Prostate gland (tissue), 2 donors: ENCODE measurements at regions not wholly inside any gene's neighbourhood (a gene's known extent, or its start where the extent isn't known, plus 50 kb on each side); places are given as distances from the start of the nearest gene placed in this dataset.

Experiments used
- DNase-seq: peaks from one replicate; pipeline ENCODE4 v3.0.0-alpha.2; 2019; ENCODE audit warnings: low spot score
- H3K27ac ChIP-seq, 2 donors: fragments of 200-600 bp; sonication (generic); 2 replicates each; pipeline ENCODE4 v1.5.1; 2017 to 2019
- H3K27me3 ChIP-seq: fragments of 200-600 bp; sonication (generic); replicated peaks from 2 replicates; pipeline ENCODE4 v1.5.1; 2019; ENCODE audit not compliant: insufficient read depth
- H3K36me3 ChIP-seq, 2 donors: fragments of 200-600 bp; sonication (generic); 1 replicate in 1 of 2; 2 replicates in 1 of 2; pipeline versions ENCODE4 v1.5.1 to v1.8.1; 2017 to 2019
- H3K4me1 ChIP-seq: fragments of 200-600 bp; sonication (generic); replicated peaks from 2 replicates; pipeline ENCODE4 v1.5.1; 2019
- H3K4me3 ChIP-seq, 2 donors: fragments of 200-600 bp; sonication (generic); 2 replicates each; pipeline ENCODE4 v1.5.1; 2017 to 2019
- H3K9me3 ChIP-seq: fragments of 200-600 bp; sonication (generic); 2 replicates; pipeline ENCODE4 v1.5.1; 2017
- POLR2A ChIP-seq: fragments of 450-650 bp; IDR thresholded peaks from one replicate; pipeline ENCODE4 v1.6.1; 2016; ENCODE audit warnings: antibody characterized with exemption, mild to moderate bottlenecking
- POLR2AphosphoS5 ChIP-seq: sonication (generic); formaldehyde crosslinking; IDR thresholded peaks from one replicate; pipeline ENCODE4 v1.6.1; 2017; ENCODE audit warnings: antibody characterized with exemption
- WGBS: methylation state at CpG from one replicate; pipeline ENCODE4 v1.1.5; 2018; 5-methylcytosine and 5-hydroxymethylcytosine counted together
- intact Hi-C: fragments of 100-400 bp; cut with DNase I; formaldehyde crosslinking; loops from one replicate; pipeline ENCODE4 v1.14.2; 2022
- small RNA-seq, 2 donors: library from RNA; depleted of rRNA; stranded (forward); fragments of <200 nt; gene quantifications; one replicate each; pipeline ENCODE3, GENCODE V24; 2016
- TF ChIP-seq, protein P1 (sequence below), 4 experiments: fragments of 200-600 bp in 2 of 4; fragments of 450-650 bp in 2 of 4; sonication (generic) in 2 of 4; IDR thresholded peaks; 1 replicate in 3 of 4; 2 replicates in 1 of 4; pipeline ENCODE4 v1.5.1; 2016 to 2019; ENCODE audit warnings: antibody characterized with exemption in 4 of 4, mild to moderate bottlenecking in 2 of 4, moderate library complexity in 2 of 4

DNA sequence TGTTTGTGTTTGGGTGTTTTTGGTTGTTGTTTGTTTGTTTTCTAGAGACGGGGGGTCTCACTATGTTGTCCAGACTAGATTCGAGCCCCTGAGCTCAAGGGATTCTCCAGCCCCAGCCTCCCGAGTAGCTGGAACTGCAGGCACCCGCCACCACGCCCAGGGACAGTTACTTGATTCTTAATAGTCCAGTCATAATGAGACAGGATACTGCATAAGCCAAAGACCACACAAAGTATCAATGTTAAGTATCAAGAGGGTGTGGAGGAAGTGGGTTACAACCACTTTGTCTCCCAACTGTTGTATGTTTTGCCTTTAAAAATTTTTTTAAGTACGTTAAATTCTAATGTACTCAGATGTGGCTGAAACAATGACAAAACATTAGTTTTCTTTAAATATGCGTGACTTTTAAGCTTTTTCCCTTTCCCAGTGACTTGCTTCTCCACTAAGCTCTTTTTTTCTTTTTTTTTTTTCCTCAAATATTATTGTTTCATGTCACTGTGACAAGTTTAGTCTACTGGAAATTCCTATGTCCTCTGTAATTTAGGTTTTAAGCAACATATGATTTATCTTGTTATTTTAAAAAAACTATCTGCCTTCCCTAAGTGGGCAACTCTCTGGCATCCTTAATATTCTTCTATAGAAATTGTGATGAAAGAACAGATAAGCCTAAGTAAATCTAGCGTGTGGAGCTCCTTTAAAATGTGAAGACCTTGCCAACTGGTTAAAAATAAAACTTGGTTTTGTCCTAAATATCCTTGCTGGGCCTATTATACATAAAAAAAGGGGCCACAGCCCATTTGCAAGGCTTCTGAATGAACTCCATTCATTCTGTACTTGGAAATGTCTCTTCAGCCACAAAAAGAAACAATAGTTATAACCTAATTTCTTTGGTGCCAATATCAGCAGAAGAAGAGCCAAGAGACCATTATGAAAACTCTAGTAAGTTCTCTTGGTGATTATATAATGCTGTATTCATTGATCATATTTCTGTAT is 56.2 kb upstream of the DPH5 start:
- WGBS = 84% methylated on average over 8 of the region's 8 CpGs
- H3K27me3 ChIP-seq = no peaks in the 10 kb centered on the region
- H3K36me3 ChIP-seq = no peaks in the 10 kb centered on the region
- no peaks in the 10 kb centered on the region for H3K4me1 ChIP-seq
- no peak for DNase-seq
- H3K27ac ChIP-seq = no peak overlapping the region
- no peaks in the 10 kb centered on the region for H3K9me3 ChIP-seq
- intact Hi-C loops = no loop called here
- no peak overlapping the region for H3K4me3 ChIP-seq
- TF ChIP-seq, protein P1, sequence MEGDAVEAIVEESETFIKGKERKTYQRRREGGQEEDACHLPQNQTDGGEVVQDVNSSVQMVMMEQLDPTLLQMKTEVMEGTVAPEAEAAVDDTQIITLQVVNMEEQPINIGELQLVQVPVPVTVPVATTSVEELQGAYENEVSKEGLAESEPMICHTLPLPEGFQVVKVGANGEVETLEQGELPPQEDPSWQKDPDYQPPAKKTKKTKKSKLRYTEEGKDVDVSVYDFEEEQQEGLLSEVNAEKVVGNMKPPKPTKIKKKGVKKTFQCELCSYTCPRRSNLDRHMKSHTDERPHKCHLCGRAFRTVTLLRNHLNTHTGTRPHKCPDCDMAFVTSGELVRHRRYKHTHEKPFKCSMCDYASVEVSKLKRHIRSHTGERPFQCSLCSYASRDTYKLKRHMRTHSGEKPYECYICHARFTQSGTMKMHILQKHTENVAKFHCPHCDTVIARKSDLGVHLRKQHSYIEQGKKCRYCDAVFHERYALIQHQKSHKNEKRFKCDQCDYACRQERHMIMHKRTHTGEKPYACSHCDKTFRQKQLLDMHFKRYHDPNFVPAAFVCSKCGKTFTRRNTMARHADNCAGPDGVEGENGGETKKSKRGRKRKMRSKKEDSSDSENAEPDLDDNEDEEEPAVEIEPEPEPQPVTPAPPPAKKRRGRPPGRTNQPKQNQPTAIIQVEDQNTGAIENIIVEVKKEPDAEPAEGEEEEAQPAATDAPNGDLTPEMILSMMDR (IDR thresholded peaks at IDR 0.05) = no peak
- TF ChIP-seq POLR2A (no peak), POLR2AphosphoS5 (no peak)

DNA sequence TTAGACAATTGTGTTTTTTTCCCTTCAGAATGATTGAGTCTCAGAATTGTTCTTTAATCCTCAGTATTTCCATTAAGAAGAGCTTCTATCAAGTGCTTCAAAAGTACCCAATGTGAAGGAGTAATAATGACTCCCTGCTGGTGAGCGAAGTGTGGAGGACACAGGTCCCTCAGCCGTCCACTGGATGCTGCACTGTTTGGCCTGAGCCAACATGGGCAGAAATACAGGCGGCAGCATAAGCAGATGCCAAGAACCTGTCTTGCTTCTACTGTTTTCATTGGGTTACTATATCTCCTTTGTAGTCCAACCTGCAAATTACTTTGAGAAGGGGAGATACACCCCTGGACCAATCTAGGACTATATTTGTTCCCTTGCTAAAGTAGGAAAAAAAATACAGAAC is 55.3 kb upstream of the DPH5 start:
- Histone ChIP-seq H3K4me3 (no peak overlapping the region), H3K27me3 (no peaks in the 10 kb centered on the region), H3K36me3 (no peaks in the 10 kb centered on the region), H3K4me1 (no peaks in the 10 kb centered on the region), H3K27ac (no peak overlapping the region), H3K9me3 (no peaks in the 10 kb centered on the region)
- no peak for DNase-seq
- intact Hi-C loops = no loop called here
- 96% methylated on average over 3 of the region's 3 CpGs for WGBS
- TF ChIP-seq, protein P1 (IDR thresholded peaks at IDR 0.05) = no peak
- TF ChIP-seq POLR2AphosphoS5 (no peak), POLR2A (no peak)

DNA sequence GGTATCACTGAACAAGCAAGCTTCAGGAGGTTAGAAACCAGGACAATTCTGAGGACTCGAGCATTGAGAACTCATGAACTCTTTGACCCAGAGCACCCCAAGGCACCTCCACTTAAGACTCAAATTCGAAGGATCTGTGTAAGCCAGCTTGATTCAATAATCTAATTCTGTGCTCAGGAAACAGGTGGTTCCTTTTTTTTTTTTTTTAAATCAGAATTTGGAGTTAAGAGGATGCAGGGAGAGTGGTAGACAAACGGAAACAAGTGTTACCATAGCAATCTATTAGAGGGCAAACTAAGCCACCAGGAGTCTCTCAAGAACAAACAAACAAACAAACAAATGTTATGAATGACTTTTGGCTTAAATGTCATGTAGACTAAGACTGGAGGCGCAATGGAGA is 53.8 kb upstream of the DPH5 start:
- H3K27ac ChIP-seq = no peak overlapping the region

DNA sequence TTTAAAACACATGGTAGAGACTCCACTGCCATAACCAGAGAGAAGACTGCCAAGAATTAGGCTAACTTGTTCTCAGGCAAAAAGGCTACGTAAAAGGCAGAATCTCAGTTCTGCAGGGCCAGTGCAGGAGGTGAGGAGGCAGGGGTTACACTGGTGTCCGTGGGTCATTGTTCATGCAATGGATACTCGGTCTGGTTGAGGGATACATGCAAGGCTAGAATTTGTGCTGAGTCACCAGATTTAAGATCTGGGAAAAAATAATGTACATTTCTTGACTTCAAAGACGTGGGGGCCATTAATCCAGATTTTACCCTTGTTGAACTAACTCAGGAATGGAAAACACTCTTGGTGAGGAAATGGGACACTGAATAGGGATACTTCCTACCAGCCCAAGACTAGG is 52.3 kb upstream of the DPH5 start:
- intact Hi-C loops = no loop called here
- Histone ChIP-seq H3K36me3 (no peaks in the 10 kb centered on the region), H3K4me3 (no peak overlapping the region), H3K27ac (no peak overlapping the region), H3K9me3 (no peaks in the 10 kb centered on the region), H3K4me1 (no peaks in the 10 kb centered on the region), H3K27me3 (no peaks in the 10 kb centered on the region)
- no peak for DNase-seq
- WGBS = 95% methylated on average over 4 of the region's 4 CpGs
- TF ChIP-seq POLR2AphosphoS5 (no peak), POLR2A (no peak)
- TF ChIP-seq, protein P1 (IDR thresholded peaks at IDR 0.05) = no peak

More for the DNA sequence above, 53.8 kb upstream of the DPH5 start:
- intact Hi-C loops = no loop called here
- no peak for DNase-seq
- Histone ChIP-seq H3K4me1 (no peaks in the 10 kb centered on the region), H3K36me3 (no peaks in the 10 kb centered on the region), H3K9me3 (no peaks in the 10 kb centered on the region), H3K4me3 (no peak overlapping the region), H3K27me3 (no peaks in the 10 kb centered on the region)
- 95% methylated on average over 4 of the region's 4 CpGs for WGBS
- no peak for TF ChIP-seq POLR2A
- no peak for TF ChIP-seq POLR2AphosphoS5

DNA sequence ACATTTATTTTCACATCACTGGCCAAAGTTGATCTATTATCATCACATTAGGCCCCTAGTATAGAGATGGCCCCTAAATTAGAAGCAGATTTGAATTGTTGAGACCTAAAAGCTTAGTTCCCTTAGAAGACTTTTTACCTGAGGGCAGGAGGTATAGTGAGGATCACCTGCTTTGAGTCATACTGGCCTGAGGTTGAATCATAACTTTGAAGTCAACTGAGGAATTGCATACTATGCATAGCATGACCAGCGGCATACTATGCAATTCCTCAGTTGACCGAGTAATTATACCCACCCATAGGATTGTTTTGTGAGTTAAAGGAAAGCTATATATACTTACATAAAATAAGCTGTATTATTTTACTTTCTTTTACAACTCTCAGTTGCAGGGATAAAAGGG is 50.3 kb upstream of the DPH5 start:
- Histone ChIP-seq H3K27ac (no peak overlapping the region), H3K36me3 (no peaks in the 10 kb centered on the region), H3K4me1 (no peaks in the 10 kb centered on the region), H3K9me3 (no peaks in the 10 kb centered on the region), H3K4me3 (no peak overlapping the region), H3K27me3 (no peaks in the 10 kb centered on the region)
- TF ChIP-seq POLR2AphosphoS5 (no peak), POLR2A (no peak)
- TF ChIP-seq, protein P1 (IDR thresholded peaks at IDR 0.05) = no peak
- no peak for DNase-seq
- 95% methylated on average over 2 of the region's 2 CpGs for WGBS
- intact Hi-C loops = no loop called here

Small RNA genes lying in the stretch of these regions (small RNA-seq; reads per million reads assigned to genes)
- 0 reads per million in 2 donors for gene RF00424
